H1 (cell line): ENCODE measurements at regions not wholly inside any gene's neighbourhood (a gene's known extent, or its start where the extent isn't known, plus 50 kb on each side); places are given as distances from the start of the nearest gene placed in this dataset.

Experiments
- CTCF ChIA-PET: fragments of 300-600 bp; sonication (Branson Sonifier 250); formaldehyde crosslinking; loops from one replicate; lab custom pipeline; 2021; ENCODE audit not compliant: partially characterized antibody; lab: Charles Lee
- POLR2A ChIA-PET: fragments of 300-600 bp; sonication (Branson Sonifier 250); formaldehyde crosslinking; loops from one replicate; lab custom pipeline; 2021; ENCODE audit warnings: inconsistent platforms; ENCODE audit not compliant: partially characterized antibody; lab: Charles Lee
- DNase-seq, 2 experiments: peaks; one replicate each; pipeline versions ENCODE4 v3.0.0 to v3.0.0-alpha.2; 2010 to 2022; ENCODE audit warnings: low spot score in 2 of 2, low read depth in 1 of 2, mixed read lengths in 1 of 2
- FAIRE-seq: peaks from 2 replicates; lab custom pipeline; 2011; peaks lifted over from hg19 to GRCh38; lab: Jason Lieb, UNC
- H2AFZ ChIP-seq: 2 replicates; pipeline ENCODE4 v1.8.1; 2012; ENCODE audit warnings: low read length, inconsistent platforms
- H2AK5ac ChIP-seq: 2 replicates; pipeline ENCODE4 v1.6.1; 2013; ENCODE audit warnings: low read depth, low read length
- H2BK120ac ChIP-seq: replicated peaks from 2 replicates; pipeline ENCODE3; 2013; ENCODE audit warnings: low read depth, low read length, inconsistent platforms
- H2BK12ac ChIP-seq: 2 replicates; pipeline ENCODE4 v1.6.1; 2013; ENCODE audit warnings: low read depth, low read length
- H2BK15ac ChIP-seq: 2 replicates; pipeline ENCODE4 v1.6.1; 2013; ENCODE audit warnings: low read length
- H2BK20ac ChIP-seq: 2 replicates; pipeline ENCODE4 v1.6.1; 2013; ENCODE audit warnings: low read length
- H2BK5ac ChIP-seq: 2 replicates; pipeline ENCODE4 v1.6.1; 2013; ENCODE audit warnings: low read depth, low read length
- H3K14ac ChIP-seq: 2 replicates; pipeline ENCODE4 v1.6.1; 2013; ENCODE audit warnings: inconsistent platforms; ENCODE audit not compliant: insufficient read length
- H3K18ac ChIP-seq: 2 replicates; pipeline ENCODE4 v1.6.1; 2013; ENCODE audit warnings: low read length; ENCODE audit errors: extremely low read depth
- H3K23ac ChIP-seq: 2 replicates; pipeline ENCODE4 v1.6.1; 2013; ENCODE audit warnings: inconsistent platforms; ENCODE audit not compliant: insufficient read length
- H3K23me2 ChIP-seq: 2 replicates; pipeline ENCODE4 v1.6.1; 2013; ENCODE audit warnings: low read depth, low read length
- H3K27ac ChIP-seq: 2 replicates; pipeline ENCODE4 v1.6.1; 2011; ENCODE audit warnings: low read depth, low read length, inconsistent platforms
- H3K27me3 ChIP-seq, 4 experiments: replicated peaks in 1 of 4; 1 replicate in 1 of 4; 2 replicates in 3 of 4; pipeline versions ENCODE4 v1.6.1 to v1.8.1; 2011 to 2013; ENCODE audit warnings: low read length in 3 of 4, mild to moderate bottlenecking in 3 of 4, inconsistent platforms in 2 of 4, mixed read lengths in 2 of 4, moderate library complexity in 1 of 4; ENCODE audit not compliant: control insufficient read depth in 3 of 4, insufficient read depth in 3 of 4; ENCODE audit errors: extremely low read depth in 1 of 4
- H3K36me3 ChIP-seq, 4 experiments: 2 replicates each; pipeline versions ENCODE4 v1.6.1 to v1.8.1; 2011 to 2013; ENCODE audit warnings: mild to moderate bottlenecking in 4 of 4, low read length in 3 of 4, moderate library complexity in 2 of 4, control low read depth in 1 of 4, inconsistent platforms in 1 of 4; ENCODE audit not compliant: insufficient read depth in 4 of 4, control insufficient read depth in 2 of 4
- H3K4ac ChIP-seq: replicated peaks from 2 replicates; pipeline ENCODE3; 2013; ENCODE audit warnings: low read length, low read depth, mixed read lengths, inconsistent platforms; ENCODE audit not compliant: insufficient read length
- H3K4me1 ChIP-seq, 4 experiments: replicated peaks in 1 of 4; 1 replicate in 1 of 4; 2 replicates in 3 of 4; pipeline versions ENCODE4 v1.6.1 to v1.8.1; 2011 to 2013; ENCODE audit warnings: low read length in 3 of 4, inconsistent platforms in 2 of 4, mixed read lengths in 1 of 4; ENCODE audit not compliant: insufficient read depth in 4 of 4, control insufficient read depth in 3 of 4
- H3K4me2 ChIP-seq, 2 experiments: 2 replicates each; pipeline versions ENCODE4 v1.6.1 to v1.8.1; 2011 to 2013; ENCODE audit warnings: low read depth in 2 of 2, low read length in 2 of 2, control low read depth in 1 of 2, inconsistent platforms in 1 of 2, mild to moderate bottlenecking in 1 of 2; ENCODE audit not compliant: insufficient read depth in 1 of 2
- H3K4me3 ChIP-seq, 4 experiments: fragments of 200-600, 300-600 bp in 1 of 4; sonication (generic), shearing (Covaris generic), sonication (Bioruptor Twin) in 1 of 4; 2 replicates each; pipeline versions ENCODE4 v1.5.1 to v1.8.1; 2011 to 2016; ENCODE audit warnings: low read length in 4 of 4, low read depth in 3 of 4, control low read depth in 2 of 4, inconsistent platforms in 2 of 4, mild to moderate bottlenecking in 2 of 4, mixed read lengths in 1 of 4, moderate library complexity in 1 of 4; ENCODE audit not compliant: insufficient read depth in 2 of 4; ENCODE audit errors: extremely low read depth in 1 of 4
- H3K56ac ChIP-seq: replicated peaks from 2 replicates; pipeline ENCODE3; 2013; ENCODE audit warnings: low read depth, mild to moderate bottlenecking, mixed read lengths, low read length, inconsistent platforms; ENCODE audit not compliant: insufficient read length
- H3K79me1 ChIP-seq: 2 replicates; pipeline ENCODE4 v1.6.1; 2013; ENCODE audit warnings: low read depth, low read length, control low read depth
- H3K79me2 ChIP-seq, 2 experiments: 2 replicates each; pipeline versions ENCODE4 v1.6.1 to v1.8.1; 2012 to 2013; ENCODE audit warnings: low read length in 2 of 2, mild to moderate bottlenecking in 2 of 2, inconsistent platforms in 1 of 2; ENCODE audit not compliant: insufficient read depth in 2 of 2, control insufficient read depth in 1 of 2
- H3K9ac ChIP-seq, 4 experiments: replicated peaks in 1 of 4; 1 replicate in 1 of 4; 2 replicates in 3 of 4; pipeline versions ENCODE4 v1.6.1 to v1.8.1; 2011 to 2013; ENCODE audit warnings: low read depth in 3 of 4, low read length in 3 of 4, control low read depth in 2 of 4, mild to moderate bottlenecking in 2 of 4, moderate library complexity in 2 of 4, inconsistent platforms in 1 of 4; ENCODE audit errors: extremely low read depth in 1 of 4
- H3K9me3 ChIP-seq, 2 experiments: 2 replicates each; pipeline versions ENCODE4 v1.6.1 to v1.8.1; 2012 to 2013; ENCODE audit warnings: mild to moderate bottlenecking in 2 of 2, moderate library complexity in 2 of 2, control low read depth in 1 of 2, inconsistent platforms in 1 of 2, low read depth in 1 of 2, low read length in 1 of 2, mixed read lengths in 1 of 2; ENCODE audit not compliant: insufficient read depth in 2 of 2
- H4K20me1 ChIP-seq, 2 experiments: replicated peaks in 1 of 2; 2 replicates each; pipeline versions ENCODE3 to v1.8.1; 2011 to 2013; ENCODE audit warnings: inconsistent platforms in 2 of 2, low read length in 2 of 2, mild to moderate bottlenecking in 1 of 2; ENCODE audit not compliant: insufficient read depth in 2 of 2, control insufficient read depth in 1 of 2
- H4K5ac ChIP-seq: 2 replicates; pipeline ENCODE4 v1.6.1; 2013; ENCODE audit warnings: low read length, low read depth, mixed read lengths, inconsistent platforms; ENCODE audit not compliant: insufficient read length
- H4K8ac ChIP-seq: 2 replicates; pipeline ENCODE4 v1.8.0; 2013; ENCODE audit warnings: mild to moderate bottlenecking, moderate library complexity, low read length, inconsistent platforms; ENCODE audit not compliant: insufficient read depth; ENCODE audit errors: extremely low read depth
- H4K91ac ChIP-seq: replicated peaks from 2 replicates; pipeline ENCODE3; 2013; ENCODE audit warnings: low read length, mixed read lengths, inconsistent platforms; ENCODE audit not compliant: insufficient read length
- ASH2L ChIP-seq: fragments of 200-600, 300-600 bp; sonication (generic); IDR thresholded peaks from one replicate; pipeline ENCODE4 v1.7.1; 2017; ENCODE audit warnings: low read length
- ATF3 ChIP-seq: IDR thresholded peaks from 2 replicates; pipeline ENCODE4 v1.6.1; 2011; ENCODE audit warnings: low read depth, mild to moderate bottlenecking, low read length; ENCODE audit not compliant: insufficient read depth
- CBX5 ChIP-seq: fragments of 300-800, 300-1000 bp; sonication (generic); IDR thresholded peaks from 2 replicates; pipeline ENCODE4 v1.7.1; 2016; ENCODE audit warnings: antibody characterized with exemption, low read length, low read depth
- EZH2 ChIP-seq: fragments of 200-600 bp; sonication (generic); IDR thresholded peaks from 2 replicates; pipeline ENCODE4 v1.7.1; 2012; ENCODE audit warnings: low read depth, mild to moderate bottlenecking, moderate library complexity, low read length, inconsistent platforms; ENCODE audit not compliant: severe bottlenecking
- JUN ChIP-seq: IDR thresholded peaks from 2 replicates; pipeline ENCODE4 v1.6.1; 2011; ENCODE audit warnings: low read depth, mild to moderate bottlenecking, improper control_type of control experiment, low read length
- KDM1A ChIP-seq: fragments of 200-600, 300-600 bp; sonication (generic); IDR thresholded peaks from 2 replicates; pipeline ENCODE4 v1.7.1; 2016; ENCODE audit warnings: mild to moderate bottlenecking, low read length, borderline replicate concordance
- NANOG ChIP-seq: IDR thresholded peaks from 2 replicates; pipeline ENCODE4 v1.6.1; 2011; ENCODE audit warnings: low read length, low read depth, mild to moderate bottlenecking, inconsistent platforms; ENCODE audit not compliant: insufficient read depth, poor library complexity, severe bottlenecking
- SIN3A ChIP-seq, 2 experiments: IDR thresholded peaks in 1 of 2; conservative IDR thresholded peaks in 1 of 2; 2 replicates each; pipeline ENCODE4 v1.6.1; 2011 to 2012; ENCODE audit warnings: low read length in 2 of 2, improper control_type of control experiment in 1 of 2, low read depth in 1 of 2, mild to moderate bottlenecking in 1 of 2
- SIRT6 ChIP-seq: IDR thresholded peaks from one replicate; pipeline ENCODE4 v1.7.1; 2012; ENCODE audit warnings: low read length, inconsistent platforms
- TAF1 ChIP-seq: IDR thresholded peaks from 2 replicates; pipeline ENCODE4 v1.6.1; 2011; ENCODE audit warnings: mild to moderate bottlenecking, low read depth, low read length
- WGBS, 2 experiments: shearing (Covaris generic) in 1 of 2; methylation state at CpG; one replicate each; pipeline versions ENCODE4 v1.1.6 to v1.1.7; 2013 to 2015; ENCODE audit warnings: low lambda C conversion rate in 2 of 2, mixed read lengths in 2 of 2, inconsistent platforms in 1 of 2, low coverage in 1 of 2, missing lambda C conversion rate in 1 of 2; ENCODE audit not compliant: insufficient replicate concordance in 2 of 2, insufficient coverage in 1 of 2, insufficient read length in 1 of 2; ENCODE audit errors: extremely low coverage in 1 of 2, missing lambda C conversion rate in 1 of 2; 5-methylcytosine and 5-hydroxymethylcytosine counted together

DNA sequence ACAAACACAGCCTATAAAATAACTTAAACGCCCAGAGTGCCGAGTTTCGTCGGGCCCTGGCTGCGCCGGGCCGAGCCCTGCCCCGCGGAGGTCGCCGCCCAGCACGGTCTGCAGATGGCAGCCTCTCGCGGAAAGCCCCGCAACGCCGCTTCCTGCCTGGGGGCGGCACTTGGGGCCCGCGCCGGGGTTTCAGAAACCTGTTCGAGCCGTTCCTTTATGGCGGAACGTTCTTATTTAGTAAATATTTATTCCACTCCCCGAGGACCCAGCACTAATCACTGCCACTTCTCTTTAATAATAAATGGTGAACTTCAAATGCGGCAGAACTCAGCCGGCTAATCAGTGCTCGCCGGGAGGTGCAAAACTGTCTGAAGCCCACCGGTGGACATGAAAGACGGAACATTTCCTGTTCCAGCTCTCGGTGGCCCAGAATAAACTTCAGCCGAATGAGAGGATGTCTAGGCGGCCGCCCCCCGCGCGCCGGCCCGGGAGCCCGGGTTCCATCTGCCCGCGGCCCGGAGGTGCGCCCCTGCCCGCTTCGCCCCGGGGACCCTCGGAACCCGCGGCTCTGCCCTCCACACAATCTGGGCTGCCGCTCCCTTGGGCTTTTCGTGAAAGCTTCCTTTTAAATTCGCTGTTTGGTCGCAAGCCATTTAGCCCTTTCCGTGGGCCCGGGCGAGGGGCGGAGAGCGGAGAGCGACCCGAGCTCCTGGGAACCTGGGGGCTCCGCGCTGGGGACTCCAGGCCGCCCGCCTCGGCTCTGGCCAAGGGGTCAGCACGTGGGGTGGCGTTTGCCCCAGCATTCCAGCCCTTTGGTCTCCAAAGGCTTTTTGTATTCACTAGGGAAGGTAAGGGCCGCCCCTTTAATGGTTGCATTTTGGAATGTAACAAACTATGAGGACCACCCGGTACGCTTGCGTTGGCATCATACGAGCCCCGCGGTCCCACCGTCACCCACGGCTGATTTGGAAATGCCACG lies 110.8 kb upstream of the ATP11B start:
- H3K18ac ChIP-seq: peak overlapping the region; percentile 51; the same call in 1 of the 2 replicates
- peaks cover 3% of the 10 kb centered on the region; the same call in 1 of the 2 replicates for H3K23me2 ChIP-seq
- peak overlapping the region; percentile 84 for H2AFZ ChIP-seq
- H3K4me2 ChIP-seq: peak overlapping the region; percentile 90 to 91
- DNase-seq (peak in 1 of 2 experiments; percentile 84), FAIRE-seq (no peak)
- peak overlapping the region; percentile 67 to 76 (median 70) for H3K4me3 ChIP-seq
- ChIA-PET POLR2A (interaction anchor here (0.6 to 1.5 kb wide), 3 partner anchors 34 to 128 kb away, joined by 3 to 4 read pairs (median 3); no protein-coding TSS in a partner anchor), CTCF (interaction anchor here (1.0 to 3.6 kb wide), 19 partner anchors 9 to 1356 kb away, joined by 3 to 17 read pairs (median 5); no protein-coding TSS in a partner anchor)
- H2BK20ac ChIP-seq: no peak overlapping the region
- H2BK120ac ChIP-seq: no peak overlapping the region
- no peak overlapping the region for H2AK5ac ChIP-seq
- H4K8ac ChIP-seq: no peak overlapping the region
- no peaks in the 10 kb centered on the region for H3K79me1 ChIP-seq
- no peak overlapping the region for H3K14ac ChIP-seq
- H4K5ac ChIP-seq: peak overlapping the region; percentile 31
- peak overlapping the region in 2 of 4 experiments; percentile 20 to 27; a peak in 2 of 7 replicates for H3K9ac ChIP-seq
- 0 out of 7 replicates have a peak, but pooled peaks cover 0 to 6% (median 0%) of the 10 kb centered on the region in 4 experiments for H3K4me1 ChIP-seq
- H3K79me2 ChIP-seq: no peaks in the 10 kb centered on the region
- H2BK5ac ChIP-seq: no peak overlapping the region
- no peaks in the 10 kb centered on the region for H4K20me1 ChIP-seq
- no peak overlapping the region for H2BK12ac ChIP-seq
- H2BK15ac ChIP-seq: no peak overlapping the region
- H3K56ac ChIP-seq: no peak overlapping the region
- H3K36me3 ChIP-seq: no peaks in the 10 kb centered on the region
- peak overlapping the region; percentile 47 for H3K4ac ChIP-seq
- peak overlapping the region; percentile 6 for H4K91ac ChIP-seq
- no peaks in the 10 kb centered on the region for H3K9me3 ChIP-seq
- no peaks in the 10 kb centered on the region; a peak in 1 of 7 replicates for H3K27me3 ChIP-seq
- H3K23ac ChIP-seq: no peak overlapping the region
- H3K27ac ChIP-seq: no peak overlapping the region
- 4% methylated on average over 76 of the region's 80 CpGs; no CpG with 5 or more reads in 1 of the 2 experiments for whole genome bisulfite sequencing, 2 experiments
- TF ChIP-seq KDM1A (no peak), CBX5 (no peak), ASH2L (peak; percentile 47), TAF1 (peak; percentile 31), SIRT6 (no peak), SIN3A (conservative IDR thresholded peaks at IDR 0.05 in 1 of 2, IDR thresholded peaks at IDR 0.05 in 1 of 2; ENCODE audit: low read depth in 1 of 2, low read length in 2 of 2) (no peak), EZH2 (peak; percentile 47), JUN (no peak), ATF3 (no peak), NANOG (no peak)
